Hematopoietic multipotent progenitor cell treated with erythropoietin and hydrocortisone succinate and interleukin-3 and kit ligand, for 4 days (in vitro differentiated cells): ENCODE measurements at regions not wholly inside any gene's neighbourhood (a gene's known extent, or its start where the extent isn't known, plus 50 kb on each side); places are given as distances from the start of the nearest gene placed in this dataset.
"Not testable (repeated sequence)": the region's sequence is repeated elsewhere in the genome, so short reads cannot be mapped to it uniquely, and the experiment has no call there.

ENCODE experiments used
- DNase-seq: peaks from one replicate; pipeline ENCODE4 v3.0.0-alpha.2; 2015

- no peak for DNase-seq
These were observed 138.3 kb downstream of the CCDC71L start for GRCh38 chr7:106522696-106523095.

GRCh38 chr7:106521541-106521940 lies 139.4 kb downstream of the CCDC71L start:
- no peak for DNase-seq

- DNase-seq: no peak
These were observed 139.9 kb downstream of the CCDC71L start for GRCh38 chr7:106520962-106521514.

GRCh38 chr7:106518967-106519366 lies 142.0 kb downstream of the CCDC71L start:
- DNase-seq: no peak

- no peak for DNase-seq
These were observed 142.7 kb downstream of the CCDC71L start for GRCh38 chr7:106518239-106518638.

GRCh38 chr7:106517508-106517907 lies 143.4 kb downstream of the CCDC71L start:
- no peak for DNase-seq

GRCh38 chr7:106515321-106515720 lies 145.6 kb downstream of the CCDC71L start:
- no peak for DNase-seq

- DNase-seq: no peak
These were observed 146.1 kb downstream of the CCDC71L start for GRCh38 chr7:106514881-106515280.

- DNase-seq: no peak
These were observed 148.7 kb downstream of the CCDC71L start for GRCh38 chr7:106512217-106512616.

GRCh38 chr7:106504645-106505044 lies 156.3 kb downstream of the CCDC71L start:
- DNase-seq: no peak

GRCh38 chr7:106504207-106504606 lies 156.8 kb downstream of the CCDC71L start:
- DNase-seq: no peak

GRCh38 chr7:106503626-106504025 lies 157.3 kb downstream of the CCDC71L start:
- no peak for DNase-seq

- peak; percentile 81 for DNase-seq
These were observed 159.1 kb downstream of the CCDC71L start for GRCh38 chr7:106501605-106502580.

GRCh38 chr7:106499897-106500296 lies 161.1 kb downstream of the CCDC71L start:
- no peak for DNase-seq

- not testable (repeated sequence) for DNase-seq
These were observed 163.0 kb downstream of the CCDC71L start for GRCh38 chr7:106498005-106498404.

- no peak for DNase-seq
These were observed 167.8 kb downstream of the CCDC71L start for GRCh38 chr7:106493041-106493731.

- no peak for DNase-seq
These were observed 172.5 kb downstream of the CCDC71L start for GRCh38 chr7:106488465-106488864.

- no peak for DNase-seq
These were observed 173.1 kb downstream of the CCDC71L start for GRCh38 chr7:106487892-106488291.

- no peak for DNase-seq
These were observed 174.6 kb downstream of the CCDC71L start for GRCh38 chr7:106486331-106486730.

GRCh38 chr7:106485919-106486318 lies 175.0 kb downstream of the CCDC71L start:
- no peak for DNase-seq

- no peak for DNase-seq
These were observed 175.9 kb downstream of the CCDC71L start for GRCh38 chr7:106485031-106485551.

- peak; percentile 23 for DNase-seq
These were observed 176.4 kb downstream of the CCDC71L start for GRCh38 chr7:106484562-106484961.

- peak; percentile 32 for DNase-seq
These were observed 178.9 kb downstream of the CCDC71L start for GRCh38 chr7:106482091-106482490.
